GM19025 (cell line): ENCODE measurements at regions not wholly inside any gene's neighbourhood (a gene's known extent, or its start where the extent isn't known, plus 50 kb on each side); places are given as distances from the start of the nearest gene placed in this dataset.
"Not testable (repeated sequence)": the region's sequence is repeated elsewhere in the genome, so short reads cannot be mapped to it uniquely, and the experiment has no call there.

Experiments used
- ATAC-seq: cut with Tn5 transposase; IDR thresholded peaks from one replicate; pipeline ENCODE4 v1.9.1; 2021; ENCODE audit warnings: mild to moderate bottlenecking, low read depth, moderate library complexity; ENCODE audit not compliant: unreplicated experiment

GRCh38 chr6:15817100-15817499 lies 154.3 kb upstream of the DTNBP1 start:
- ATAC-seq = no peak

- ATAC-seq = no peak
Observed at GRCh38 chr6:15816661-15817060, 153.8 kb upstream of the DTNBP1 start.

- not testable (repeated sequence) for ATAC-seq
Observed at GRCh38 chr6:15813698-15814097, 150.9 kb upstream of the DTNBP1 start.

- ATAC-seq = no peak
Observed at GRCh38 chr6:15811107-15811506, 148.3 kb upstream of the DTNBP1 start.

- no peak for ATAC-seq
Observed at GRCh38 chr6:15810618-15811017, 147.8 kb upstream of the DTNBP1 start.

- no peak for ATAC-seq
Observed at GRCh38 chr6:15809367-15809766, 146.5 kb upstream of the DTNBP1 start.

- no peak for ATAC-seq
Observed at GRCh38 chr6:15804164-15805154, 141.6 kb upstream of the DTNBP1 start.

GRCh38 chr6:15802466-15802865 lies 139.6 kb upstream of the DTNBP1 start:
- no peak for ATAC-seq

GRCh38 chr6:15801912-15802311 lies 139.1 kb upstream of the DTNBP1 start:
- ATAC-seq = no peak

GRCh38 chr6:15800841-15801617 lies 138.2 kb upstream of the DTNBP1 start:
- no peak for ATAC-seq

GRCh38 chr6:15798533-15799255 lies 135.9 kb upstream of the DTNBP1 start:
- ATAC-seq = no peak

- ATAC-seq = no peak
Observed at GRCh38 chr6:15796844-15797243, 134.0 kb upstream of the DTNBP1 start.

GRCh38 chr6:15796130-15796771 lies 133.4 kb upstream of the DTNBP1 start:
- no peak for ATAC-seq

GRCh38 chr6:15793826-15794225 lies 131.0 kb upstream of the DTNBP1 start:
- ATAC-seq = no peak

- no peak for ATAC-seq
Observed at GRCh38 chr6:15793288-15793687, 130.5 kb upstream of the DTNBP1 start.

GRCh38 chr6:15792842-15793241 lies 130.0 kb upstream of the DTNBP1 start:
- ATAC-seq = no peak

- ATAC-seq = no peak
Observed at GRCh38 chr6:15791448-15792181, 128.8 kb upstream of the DTNBP1 start.

GRCh38 chr6:15790116-15790515 lies 127.3 kb upstream of the DTNBP1 start:
- ATAC-seq = no peak

GRCh38 chr6:15786846-15787245 lies 124.0 kb upstream of the DTNBP1 start:
- ATAC-seq = no peak

- ATAC-seq = no peak
Observed at GRCh38 chr6:15783484-15783883, 120.7 kb upstream of the DTNBP1 start.
